Retinal pigment epithelial cell (primary cell): ENCODE measurements at regions not wholly inside any gene's neighbourhood (a gene's known extent, or its start where the extent isn't known, plus 50 kb on each side); places are given as distances from the start of the nearest gene placed in this dataset.

Experiments used
- DNase-seq: peaks from one replicate; pipeline ENCODE4 v3.0.0-alpha.2; 2010; ENCODE audit warnings: low read depth
- H3K4me3 ChIP-seq: 2 replicates; pipeline ENCODE4 v1.5.1; 2011; ENCODE audit warnings: mild to moderate bottlenecking, low read length, control low read depth, moderate library complexity
- CTCF ChIP-seq: conservative IDR thresholded peaks from 2 replicates; pipeline ENCODE4 v1.5.1; 2011; ENCODE audit warnings: low read depth, low read length, control low read depth, inconsistent platforms

GRCh38 chr5:4191041-4191440, 595.4 kb downstream of the IRX1 start:
- H3K4me3 ChIP-seq, result no peak overlapping the region
- no peak for DNase-seq
- TF ChIP-seq CTCF, result no peak

GRCh38 chr5:4191703-4192102, 596.1 kb downstream of the IRX1 start:
- no peak for DNase-seq
- TF ChIP-seq CTCF, result no peak
- no peak overlapping the region for H3K4me3 ChIP-seq

- H3K4me3 ChIP-seq, result no peak overlapping the region
- no peak for DNase-seq
- no peak for TF ChIP-seq CTCF
These were observed 596.5 kb downstream of the IRX1 start for GRCh38 chr5:4192111-4192510.

GRCh38 chr5:4196744-4197143, 601.1 kb downstream of the IRX1 start:
- no peak overlapping the region for H3K4me3 ChIP-seq
- no peak for DNase-seq
- no peak for TF ChIP-seq CTCF

GRCh38 chr5:4197151-4197550, 601.5 kb downstream of the IRX1 start:
- no peak for DNase-seq
- TF ChIP-seq CTCF, result no peak
- no peak overlapping the region for H3K4me3 ChIP-seq

GRCh38 chr5:4198461-4198860, 602.8 kb downstream of the IRX1 start:
- DNase-seq, result no peak
- TF ChIP-seq CTCF, result no peak
- no peak overlapping the region for H3K4me3 ChIP-seq

GRCh38 chr5:4199049-4199841, 603.6 kb downstream of the IRX1 start:
- TF ChIP-seq CTCF, result no peak

More at GRCh38 chr5:4199049-4199841, 603.6 kb downstream of the IRX1 start:
- no peak for DNase-seq
- no peak overlapping the region for H3K4me3 ChIP-seq
